ENCODE measurements at regions not wholly inside any gene's neighbourhood (a gene's known extent, or its start where the extent isn't known, plus 50 kb on each side); places are given as distances from the start of the nearest gene placed in this dataset.

- H3K4me3 ChIP-seq (ENCODE audit: low read depth, low read length): no peak overlapping the region
- no peak for TF ChIP-seq CTCF (IDR thresholded peaks at IDR 0.05; ENCODE audit: low read depth, low read length, missing control alignments)
- DNase-seq (ENCODE audit: low read depth): no peak
Measured at GRCh38 chr13:69461397-69461796, 646.2 kb upstream of the ATXN8OS start.

- no peak overlapping the region for H3K4me3 ChIP-seq (ENCODE audit: low read depth, low read length)
- TF ChIP-seq CTCF (IDR thresholded peaks at IDR 0.05; ENCODE audit: low read depth, low read length, missing control alignments): no peak
- no peak for DNase-seq (ENCODE audit: low read depth)
Measured at GRCh38 chr13:69459346-69459745, 648.3 kb upstream of the ATXN8OS start.

- TF ChIP-seq CTCF (IDR thresholded peaks at IDR 0.05; ENCODE audit: low read depth, low read length, missing control alignments): no peak
- DNase-seq (ENCODE audit: low read depth): no peak
- no peak overlapping the region for H3K4me3 ChIP-seq (ENCODE audit: low read depth, low read length)
Measured at GRCh38 chr13:69458013-69458412, 649.6 kb upstream of the ATXN8OS start.

- no peak overlapping the region for H3K4me3 ChIP-seq (ENCODE audit: low read depth, low read length)
- no peak for TF ChIP-seq CTCF (IDR thresholded peaks at IDR 0.05; ENCODE audit: low read depth, low read length, missing control alignments)
- no peak for DNase-seq (ENCODE audit: low read depth)
Measured at GRCh38 chr13:69450245-69450644, 657.4 kb upstream of the ATXN8OS start.

GRCh38 chr13:69425235-69425634, 682.4 kb upstream of the ATXN8OS start:
- DNase-seq (ENCODE audit: low read depth): no peak
- TF ChIP-seq CTCF (IDR thresholded peaks at IDR 0.05; ENCODE audit: low read depth, low read length, missing control alignments): no peak
- no peak overlapping the region for H3K4me3 ChIP-seq (ENCODE audit: low read depth, low read length)

- H3K4me3 ChIP-seq (ENCODE audit: low read depth, low read length): no peak overlapping the region
- TF ChIP-seq CTCF (IDR thresholded peaks at IDR 0.05; ENCODE audit: low read depth, low read length, missing control alignments): no peak
- no peak for DNase-seq (ENCODE audit: low read depth)
Measured at GRCh38 chr13:69423844-69424243, 683.8 kb upstream of the ATXN8OS start.

GRCh38 chr13:69418319-69418718, 689.3 kb upstream of the ATXN8OS start:
- no peak for TF ChIP-seq CTCF (IDR thresholded peaks at IDR 0.05; ENCODE audit: low read depth, low read length, missing control alignments)
- no peak overlapping the region for H3K4me3 ChIP-seq (ENCODE audit: low read depth, low read length)
- no peak for DNase-seq (ENCODE audit: low read depth)

All from GM12864 (cell line).